GM23248 (cell line): ENCODE measurements at regions not wholly inside any gene's neighbourhood (a gene's known extent, or its start where the extent isn't known, plus 50 kb on each side); places are given as distances from the start of the nearest gene placed in this dataset.

Experiments used
- EZH2 ChIP-seq: fragments of 200-600 bp; sonication (generic); IDR thresholded peaks from 2 replicates; pipeline ENCODE4 v1.6.1; 2018; ENCODE audit warnings: antibody characterized with exemption, mild to moderate bottlenecking; ENCODE audit not compliant: insufficient read depth, poor library complexity, severe bottlenecking
- EZH2phosphoT487 ChIP-seq: fragments of 200-600 bp; sonication (generic); IDR thresholded peaks from 2 replicates; pipeline ENCODE4 v1.6.1; 2018; ENCODE audit warnings: antibody characterized with exemption, moderate library complexity, mild to moderate bottlenecking, low read depth; ENCODE audit not compliant: insufficient read depth

DNA sequence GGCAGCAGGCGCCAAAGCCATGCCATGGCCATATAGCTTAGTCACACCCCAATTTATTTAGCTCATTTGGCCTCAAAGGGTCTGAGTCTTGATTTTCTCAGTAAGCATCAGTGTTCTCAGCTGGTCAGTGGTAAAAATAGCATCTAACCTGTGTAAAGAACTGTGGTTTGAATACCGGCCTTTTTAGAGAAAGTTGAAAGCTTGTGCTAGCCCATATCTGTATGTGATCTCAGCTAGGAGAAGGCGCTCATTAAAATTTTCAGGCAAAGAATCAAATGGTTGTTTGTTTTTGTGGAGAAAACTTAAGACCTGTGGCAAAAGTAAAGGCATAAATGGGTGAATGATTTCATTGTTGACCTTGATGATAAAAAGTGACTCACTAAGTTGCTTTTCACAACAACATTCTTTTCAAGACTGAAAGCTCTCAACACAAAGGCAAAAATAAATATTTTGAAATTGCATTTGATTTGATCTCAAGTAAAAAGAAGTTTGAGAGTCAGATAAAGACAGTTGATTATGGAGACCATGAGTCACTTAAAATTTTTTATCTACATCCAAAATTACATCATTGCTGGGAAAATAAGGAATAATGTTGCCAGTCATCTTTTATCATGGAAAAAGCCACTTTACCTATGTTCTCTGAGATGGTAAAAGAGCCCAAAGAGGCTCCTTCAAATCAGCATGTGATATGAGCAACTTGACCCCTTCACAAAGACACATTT is 128.5 kb upstream of the RGS6 start:
- TF ChIP-seq EZH2phosphoT487 = no peak
- TF ChIP-seq EZH2 = no peak
